Osteocyte (in vitro differentiated cells): ENCODE measurements at regions not wholly inside any gene's neighbourhood (a gene's known extent, or its start where the extent isn't known, plus 50 kb on each side); places are given as distances from the start of the nearest gene placed in this dataset.

ENCODE experiments used
- DNase-seq: peaks from one replicate; pipeline ENCODE4 v3.0.0; 2021; ENCODE audit warnings: mixed read lengths; ENCODE audit not compliant: unreplicated experiment; ENCODE audit errors: extremely low spot score
- H3K27ac Mint-ChIP-seq: one replicate; pipeline ENCODE4 v1.8.0; 2021; ENCODE audit warnings: mild to moderate bottlenecking, mixed read lengths; ENCODE audit not compliant: unreplicated experiment
- H3K27me3 Mint-ChIP-seq: one replicate; pipeline ENCODE4 v1.8.0; 2021; ENCODE audit warnings: mixed read lengths; ENCODE audit not compliant: unreplicated experiment
- H3K36me3 Mint-ChIP-seq: one replicate; pipeline ENCODE4 v1.8.0; 2021; ENCODE audit warnings: mixed read lengths; ENCODE audit not compliant: unreplicated experiment
- H3K4me1 Mint-ChIP-seq: one replicate; pipeline ENCODE4 v1.8.0; 2021; ENCODE audit warnings: mixed read lengths; ENCODE audit not compliant: unreplicated experiment
- H3K4me3 Mint-ChIP-seq: one replicate; pipeline ENCODE4 v1.8.0; 2021; ENCODE audit warnings: mild to moderate bottlenecking, moderate library complexity, mixed read lengths; ENCODE audit not compliant: unreplicated experiment
- H3K9me3 Mint-ChIP-seq: one replicate; pipeline ENCODE4 v1.8.0; 2021; ENCODE audit warnings: mixed read lengths; ENCODE audit not compliant: unreplicated experiment
- TF ChIP-seq, protein P1 (sequence below): fragments of 200-600 bp; sonication (generic); IDR thresholded peaks from 2 replicates; pipeline ENCODE4 v1.5.0; 2021; ENCODE audit warnings: antibody characterized with exemption, mild to moderate bottlenecking, moderate library complexity

DNA sequence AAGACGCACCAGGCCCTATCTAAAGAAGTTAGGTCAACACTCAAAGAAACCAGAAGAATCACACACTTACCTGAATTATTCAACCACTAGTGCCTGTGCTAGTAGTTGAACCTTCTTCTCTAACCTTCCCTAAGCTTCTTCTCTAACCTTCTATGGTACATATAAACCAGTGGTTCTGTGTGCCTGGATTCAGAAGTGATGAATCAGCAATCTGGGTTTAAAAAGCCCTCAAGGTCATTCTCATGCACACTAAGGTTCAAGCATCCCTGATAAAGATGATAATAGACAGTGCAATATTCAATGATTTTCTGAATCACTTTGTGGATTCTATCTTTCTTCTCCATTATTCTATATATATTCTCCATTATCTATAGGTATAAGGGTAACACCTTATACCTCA is 271.4 kb upstream of the TBX18 start:
- Mint-ChIP-seq H3K27me3 (no peaks in the 10 kb centered on the region), H3K4me3 (no peak overlapping the region), H3K27ac (no peak overlapping the region), H3K4me1 (no peaks in the 10 kb centered on the region), H3K9me3 (peaks cover 6% of the 10 kb centered on the region), H3K36me3 (no peaks in the 10 kb centered on the region)
- DNase-seq, result no peak
- TF ChIP-seq, protein P1, sequence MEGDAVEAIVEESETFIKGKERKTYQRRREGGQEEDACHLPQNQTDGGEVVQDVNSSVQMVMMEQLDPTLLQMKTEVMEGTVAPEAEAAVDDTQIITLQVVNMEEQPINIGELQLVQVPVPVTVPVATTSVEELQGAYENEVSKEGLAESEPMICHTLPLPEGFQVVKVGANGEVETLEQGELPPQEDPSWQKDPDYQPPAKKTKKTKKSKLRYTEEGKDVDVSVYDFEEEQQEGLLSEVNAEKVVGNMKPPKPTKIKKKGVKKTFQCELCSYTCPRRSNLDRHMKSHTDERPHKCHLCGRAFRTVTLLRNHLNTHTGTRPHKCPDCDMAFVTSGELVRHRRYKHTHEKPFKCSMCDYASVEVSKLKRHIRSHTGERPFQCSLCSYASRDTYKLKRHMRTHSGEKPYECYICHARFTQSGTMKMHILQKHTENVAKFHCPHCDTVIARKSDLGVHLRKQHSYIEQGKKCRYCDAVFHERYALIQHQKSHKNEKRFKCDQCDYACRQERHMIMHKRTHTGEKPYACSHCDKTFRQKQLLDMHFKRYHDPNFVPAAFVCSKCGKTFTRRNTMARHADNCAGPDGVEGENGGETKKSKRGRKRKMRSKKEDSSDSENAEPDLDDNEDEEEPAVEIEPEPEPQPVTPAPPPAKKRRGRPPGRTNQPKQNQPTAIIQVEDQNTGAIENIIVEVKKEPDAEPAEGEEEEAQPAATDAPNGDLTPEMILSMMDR, result no peak

DNA sequence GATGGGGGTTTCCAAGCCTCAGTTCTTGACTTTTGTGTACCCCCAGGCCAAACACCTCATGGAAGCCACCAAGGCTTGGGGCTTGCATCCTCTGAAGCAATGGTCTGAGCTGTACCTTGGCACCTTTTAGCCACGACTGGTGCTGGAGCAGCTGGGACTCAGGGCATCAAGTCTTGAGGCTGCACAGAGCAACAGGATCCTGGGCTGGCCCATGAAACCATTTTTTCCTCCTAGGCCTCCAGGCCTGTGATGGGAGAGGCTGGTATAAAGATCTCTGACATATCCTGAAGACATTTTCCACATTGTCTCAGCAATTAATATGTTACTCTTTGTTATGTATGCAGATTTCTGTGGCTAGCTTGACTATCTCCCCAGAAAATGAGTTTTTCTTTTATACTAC is 269.1 kb upstream of the TBX18 start:
- H3K4me1 Mint-ChIP-seq, result no peaks in the 10 kb centered on the region
- no peak overlapping the region for H3K27ac Mint-ChIP-seq
- no peak overlapping the region for H3K4me3 Mint-ChIP-seq
- peaks cover 6% of the 10 kb centered on the region for H3K9me3 Mint-ChIP-seq
- H3K36me3 Mint-ChIP-seq, result no peaks in the 10 kb centered on the region
- H3K27me3 Mint-ChIP-seq, result no peaks in the 10 kb centered on the region
- DNase-seq, result no peak
- TF ChIP-seq, protein P1, result no peak

DNA sequence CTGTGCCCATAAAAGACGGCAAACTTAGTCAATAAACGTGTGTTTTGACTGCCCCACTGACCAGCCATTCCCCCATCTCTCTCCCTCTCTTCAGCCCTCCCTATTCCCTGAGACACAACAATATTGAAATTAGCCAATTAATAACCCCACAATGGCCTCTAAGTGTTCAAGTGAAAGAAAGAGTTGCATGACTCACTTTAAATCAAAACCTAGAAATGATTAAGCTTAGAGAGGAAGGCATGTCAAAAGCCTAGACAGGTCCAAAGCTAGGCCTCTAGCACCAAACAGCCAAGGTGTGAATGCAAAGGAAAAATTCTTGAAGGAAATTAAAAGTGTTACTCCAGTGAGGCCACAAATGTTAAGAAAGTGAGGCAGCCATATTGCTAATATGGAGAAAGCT is 261.6 kb upstream of the TBX18 start:
- Mint-ChIP-seq H3K27me3 (no peaks in the 10 kb centered on the region), H3K4me3 (no peak overlapping the region), H3K9me3 (no peaks in the 10 kb centered on the region), H3K4me1 (no peaks in the 10 kb centered on the region), H3K36me3 (no peaks in the 10 kb centered on the region), H3K27ac (no peak overlapping the region)
- DNase-seq, result no peak
- TF ChIP-seq, protein P1, result no peak

DNA sequence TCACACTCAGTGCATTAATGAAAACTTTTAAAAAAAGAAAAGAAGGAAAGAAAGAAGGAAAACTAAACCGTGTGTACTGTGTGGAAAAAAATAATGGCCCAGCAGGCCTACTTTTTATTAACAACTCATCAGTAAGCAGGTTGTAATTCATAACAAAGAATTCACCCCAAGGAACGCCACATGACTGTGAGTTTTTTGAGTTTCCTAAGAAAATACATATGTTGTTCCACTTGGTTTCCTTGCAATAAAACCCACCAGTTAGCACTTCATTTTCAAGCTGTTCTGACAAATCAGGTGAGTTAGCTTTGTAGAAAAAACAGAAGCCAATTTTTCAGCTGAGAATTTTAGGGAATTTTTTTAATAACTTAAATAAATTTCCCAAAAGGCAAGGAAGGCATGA is 259.3 kb upstream of the TBX18 start:
- no peak for DNase-seq
- Mint-ChIP-seq H3K27ac (no peak overlapping the region), H3K36me3 (no peaks in the 10 kb centered on the region), H3K4me1 (no peaks in the 10 kb centered on the region), H3K27me3 (peaks cover 2% of the 10 kb centered on the region), H3K9me3 (no peaks in the 10 kb centered on the region), H3K4me3 (no peak overlapping the region)
- TF ChIP-seq, protein P1, result no peak

DNA sequence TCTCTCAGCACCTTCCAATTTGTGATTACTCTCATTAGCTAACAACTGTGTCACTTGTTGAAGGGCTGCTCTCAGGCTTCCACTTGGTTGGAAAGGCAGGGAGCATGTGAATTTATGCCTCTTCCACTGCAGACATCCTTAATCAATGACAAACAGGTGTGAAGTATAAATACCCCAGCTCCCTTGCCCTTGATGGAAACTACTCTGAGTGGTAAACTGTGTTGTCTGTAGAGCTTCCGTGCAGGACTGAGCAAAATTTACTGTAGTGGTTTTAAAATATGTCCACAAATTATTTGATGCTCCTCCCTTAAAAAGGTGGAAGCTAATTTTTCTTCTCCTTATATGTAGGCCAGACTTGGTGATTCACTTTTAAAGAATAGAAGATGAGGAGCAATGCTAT is 253.0 kb upstream of the TBX18 start:
- H3K9me3 Mint-ChIP-seq, result no peaks in the 10 kb centered on the region
- no peak for DNase-seq
- TF ChIP-seq, protein P1, result no peak
- H3K27ac Mint-ChIP-seq, result no peak overlapping the region
- H3K27me3 Mint-ChIP-seq, result peaks cover 18% of the 10 kb centered on the region
- no peak overlapping the region for H3K4me3 Mint-ChIP-seq
- no peaks in the 10 kb centered on the region for H3K36me3 Mint-ChIP-seq
- no peaks in the 10 kb centered on the region for H3K4me1 Mint-ChIP-seq
